CD14-positive monocyte (primary cell): ENCODE measurements at regions not wholly inside any gene's neighbourhood (a gene's known extent, or its start where the extent isn't known, plus 50 kb on each side); places are given as distances from the start of the nearest gene placed in this dataset.

Source experiments
- DNase-seq, 3 donors: peaks; one replicate each; pipeline ENCODE4 v3.0.0-alpha.2; 2011 to 2022
- H2AFZ ChIP-seq: 2 replicates; pipeline ENCODE4 v1.6.0; 2012; ENCODE audit warnings: mild to moderate bottlenecking, low read depth, low read length, inconsistent platforms; ENCODE audit not compliant: insufficient read depth, poor library complexity, severe bottlenecking
- H3K27ac ChIP-seq, 2 donors: 1 replicate in 1 of 2; 2 replicates in 1 of 2; pipeline ENCODE4 v1.5.1; 2012 to 2013; ENCODE audit warnings: low read length in 2 of 2, control low read depth in 1 of 2, inconsistent platforms in 1 of 2, low read depth in 1 of 2, mild to moderate bottlenecking in 1 of 2
- H3K27me3 ChIP-seq, 2 donors: one replicate each; pipeline versions ENCODE4 v1.6.0 to v1.6.1; 2011 to 2013; ENCODE audit warnings: low read length in 2 of 2; ENCODE audit not compliant: control insufficient read depth in 2 of 2, insufficient read depth in 2 of 2
- H3K36me3 ChIP-seq, 2 donors: replicated peaks in 1 of 2; 1 replicate in 1 of 2; 2 replicates in 1 of 2; pipeline versions ENCODE4 v1.5.1 to v1.6.1; 2012 to 2013; ENCODE audit warnings: low read length in 2 of 2, control low read depth in 1 of 2, inconsistent platforms in 1 of 2, mild to moderate bottlenecking in 1 of 2; ENCODE audit not compliant: insufficient read depth in 2 of 2, control insufficient read depth in 1 of 2
- H3K4me1 ChIP-seq, 2 donors: 1 replicate in 1 of 2; 2 replicates in 1 of 2; pipeline versions ENCODE4 v1.5.1 to v1.6.1; 2012 to 2013; ENCODE audit warnings: low read length in 2 of 2, control low read depth in 1 of 2, inconsistent platforms in 1 of 2, mild to moderate bottlenecking in 1 of 2, moderate library complexity in 1 of 2; ENCODE audit not compliant: insufficient read depth in 2 of 2, control insufficient read depth in 1 of 2
- H3K4me2 ChIP-seq: replicated peaks from 2 replicates; pipeline ENCODE3; 2012; ENCODE audit warnings: low read length, moderate library complexity, mild to moderate bottlenecking; ENCODE audit not compliant: poor library complexity, severe bottlenecking; ENCODE audit errors: extremely low read depth
- H3K4me3 ChIP-seq, 3 experiments: fragments of 200-600 bp in 1 of 3; sonication (generic) in 1 of 3; replicated peaks in 1 of 3; 1 replicate in 2 of 3; 2 replicates in 1 of 3; pipeline ENCODE4 v1.5.1; 2011 to 2013; ENCODE audit warnings: low read length in 3 of 3, mild to moderate bottlenecking in 3 of 3, control low read depth in 2 of 3, low read depth in 2 of 3, inconsistent platforms in 1 of 3, moderate library complexity in 1 of 3
- H3K79me2 ChIP-seq: 2 replicates; pipeline ENCODE4 v1.6.0; 2012; ENCODE audit warnings: mild to moderate bottlenecking, control low read depth, inconsistent platforms, low read length, moderate library complexity; ENCODE audit not compliant: insufficient read depth
- H3K9ac ChIP-seq: 2 replicates; pipeline ENCODE4 v1.6.0; 2017; ENCODE audit warnings: low read length, mild to moderate bottlenecking; ENCODE audit not compliant: insufficient read depth, poor library complexity, severe bottlenecking
- H3K9me3 ChIP-seq, 2 donors: replicated peaks in 1 of 2; 1 replicate in 1 of 2; 2 replicates in 1 of 2; pipeline versions ENCODE4 v1.5.1 to v1.6.1; 2012 to 2013; ENCODE audit warnings: low read length in 2 of 2, control low read depth in 1 of 2; ENCODE audit not compliant: control insufficient read depth in 1 of 2, insufficient read depth in 1 of 2
- H4K20me1 ChIP-seq: 2 replicates; pipeline ENCODE4 v1.6.0; 2012; ENCODE audit warnings: mild to moderate bottlenecking, low read length, control low read depth, moderate library complexity; ENCODE audit not compliant: insufficient read depth
- H3K27ac Mint-ChIP-seq, 7 donors: one replicate each; pipeline ENCODE4 v1.8.0; 2020; ENCODE audit warnings: mild to moderate bottlenecking in 7 of 7, mixed read lengths in 7 of 7, moderate library complexity in 6 of 7, inconsistent platforms in 2 of 7
- H3K27me3 Mint-ChIP-seq, 3 donors: one replicate each; pipeline ENCODE4 v1.8.0; 2021 to 2022; ENCODE audit warnings: low read depth in 3 of 3, mild to moderate bottlenecking in 3 of 3, mixed read lengths in 3 of 3, moderate library complexity in 3 of 3, inconsistent platforms in 1 of 3
- H3K36me3 Mint-ChIP-seq, 2 donors: one replicate each; pipeline ENCODE4 v1.8.0; 2020; ENCODE audit warnings: mixed read lengths in 2 of 2, inconsistent platforms in 1 of 2, mild to moderate bottlenecking in 1 of 2
- H3K4me1 Mint-ChIP-seq: one replicate; pipeline ENCODE4 v1.8.0; 2020; ENCODE audit warnings: mild to moderate bottlenecking, mixed read lengths
- H3K4me3 Mint-ChIP-seq, 2 donors: one replicate each; pipeline ENCODE4 v1.8.0; 2020; ENCODE audit warnings: mild to moderate bottlenecking in 2 of 2, mixed read lengths in 2 of 2, moderate library complexity in 1 of 2
- H3K9me3 Mint-ChIP-seq, 7 donors: one replicate each; pipeline ENCODE4 v1.8.0; 2020 to 2022; ENCODE audit warnings: mixed read lengths in 7 of 7, mild to moderate bottlenecking in 6 of 7, moderate library complexity in 6 of 7, inconsistent platforms in 2 of 7
- CTCF ChIP-seq: fragments of 200-600 bp; IDR thresholded peaks from one replicate; pipeline ENCODE4 v1.8.0; 2022; ENCODE audit warnings: antibody characterized with exemption, mild to moderate bottlenecking
- WGBS: methylation state at CpG from one replicate; pipeline ENCODE4 v1.1.5; 2013; ENCODE audit warnings: missing lambda C conversion rate; ENCODE audit not compliant: insufficient coverage; 5-methylcytosine and 5-hydroxymethylcytosine counted together
- intact Hi-C, 2 donors: fragments of 100-400 bp; cut with micrococcal nuclease; formaldehyde crosslinking; loops; one replicate each; pipeline versions ENCODE4 v1.15.0 to v1.15.1; 2023

- H3K36me3 ChIP-seq, result no peaks in the 10 kb centered on the region
- no peak overlapping the region for H3K27ac ChIP-seq
- H3K9me3 ChIP-seq, result no peaks in the 10 kb centered on the region
- Mint-ChIP-seq H3K27me3 (peaks cover 0 to 2% (median 1%) of the 10 kb centered on the region in 3 donors), H3K4me3 (no peak overlapping the region), H3K4me1 (no peaks in the 10 kb centered on the region), H3K9me3 (peaks cover 2 to 10% (median 6%) of the 10 kb centered on the region in 7 donors), H3K36me3 (no peaks in the 10 kb centered on the region), H3K27ac (no peak overlapping the region)
- 83% methylated on average over 1 of the region's 2 CpGs for WGBS
- no peak overlapping the region for H3K4me3 ChIP-seq
- no peak for DNase-seq
- H3K4me2 ChIP-seq, result no peak overlapping the region
- no peak overlapping the region for H3K9ac ChIP-seq
- TF ChIP-seq CTCF, result no peak
- no peaks in the 10 kb centered on the region for H4K20me1 ChIP-seq
- H3K4me1 ChIP-seq, result no peaks in the 10 kb centered on the region
- intact Hi-C loops, result no loop called here
- H3K79me2 ChIP-seq, result no peaks in the 10 kb centered on the region
- no peaks in the 10 kb centered on the region for H3K27me3 ChIP-seq
- H2AFZ ChIP-seq, result no peak overlapping the region
These were observed 544.6 kb upstream of the TRPC7 start for GRCh38 chr5:136909906-136910305.

- peaks cover 0 to 2% (median 1%) of the 10 kb centered on the region in 3 donors for H3K27me3 Mint-ChIP-seq
- no peak overlapping the region for H3K27ac ChIP-seq
- no peaks in the 10 kb centered on the region for H3K36me3 ChIP-seq
- H3K4me3 ChIP-seq, result no peak overlapping the region
- H3K9me3 Mint-ChIP-seq, result peaks cover 2 to 7% (median 4%) of the 10 kb centered on the region in 7 donors
- H2AFZ ChIP-seq, result no peak overlapping the region
- TF ChIP-seq CTCF, result no peak
- no CpG with 5 or more reads among the region's 3 CpGs for WGBS
- H3K4me1 Mint-ChIP-seq, result no peaks in the 10 kb centered on the region
- no peak overlapping the region for H3K4me2 ChIP-seq
- H3K36me3 Mint-ChIP-seq, result no peaks in the 10 kb centered on the region
- H3K9me3 ChIP-seq, result peaks cover 0 to 4% of the 10 kb centered on the region in 2 donors
- H3K4me1 ChIP-seq, result no peaks in the 10 kb centered on the region
- no peak for DNase-seq
- H4K20me1 ChIP-seq, result no peaks in the 10 kb centered on the region
- H3K27me3 ChIP-seq, result no peaks in the 10 kb centered on the region
- no peak overlapping the region for H3K27ac Mint-ChIP-seq
- no peak overlapping the region for H3K4me3 Mint-ChIP-seq
- intact Hi-C loops, result no loop called here
- H3K79me2 ChIP-seq, result no peaks in the 10 kb centered on the region
- H3K9ac ChIP-seq, result no peak overlapping the region
These were observed 542.0 kb upstream of the TRPC7 start for GRCh38 chr5:136907371-136907770.
